ENCODE measurements at regions not wholly inside any gene's neighbourhood (a gene's known extent, or its start where the extent isn't known, plus 50 kb on each side); places are given as distances from the start of the nearest gene placed in this dataset.
"Not testable (repeated sequence)": the region's sequence is repeated elsewhere in the genome, so short reads cannot be mapped to it uniquely, and the experiment has no call there.

DNA sequence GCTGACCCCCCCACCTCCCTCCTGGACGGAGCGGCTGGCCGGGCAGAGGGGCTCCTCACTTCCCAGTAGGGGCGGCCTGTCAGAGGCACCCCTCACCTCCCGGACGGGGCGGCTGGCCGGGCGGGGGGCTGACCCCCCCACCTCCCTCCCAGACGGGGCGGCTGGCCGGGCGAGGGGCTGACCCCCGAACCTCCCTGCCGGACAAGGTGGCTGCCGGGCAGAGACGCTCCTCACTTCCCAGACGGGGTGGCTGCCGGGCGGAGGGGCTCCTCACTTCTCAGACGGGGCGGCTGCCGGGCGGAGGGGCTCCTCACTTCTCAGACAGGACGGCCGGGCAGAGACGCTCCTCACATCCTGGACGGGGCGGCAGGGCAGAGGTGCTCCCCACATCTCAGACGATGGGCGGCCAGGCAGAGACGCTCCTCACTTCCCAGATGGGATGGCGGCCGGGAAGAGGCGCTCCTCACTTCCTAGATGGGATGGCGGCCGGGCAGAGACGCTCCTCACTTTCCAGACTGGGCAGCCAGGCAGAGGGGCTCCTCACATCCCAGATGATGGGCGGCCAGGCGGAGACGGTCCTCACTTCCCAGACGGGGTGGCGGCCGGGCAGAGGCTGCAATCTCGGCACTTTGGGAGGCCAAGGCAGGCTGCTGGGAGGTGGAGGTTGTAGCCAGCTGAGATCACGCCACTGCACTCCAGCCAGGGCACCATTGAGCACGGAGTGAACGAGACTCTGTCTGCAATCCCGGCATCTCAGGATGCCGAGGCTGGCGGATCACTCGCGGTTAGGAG, 66.2 kb upstream of the PAPPA2 start:
- not testable (repeated sequence) for DNase-seq

DNA sequence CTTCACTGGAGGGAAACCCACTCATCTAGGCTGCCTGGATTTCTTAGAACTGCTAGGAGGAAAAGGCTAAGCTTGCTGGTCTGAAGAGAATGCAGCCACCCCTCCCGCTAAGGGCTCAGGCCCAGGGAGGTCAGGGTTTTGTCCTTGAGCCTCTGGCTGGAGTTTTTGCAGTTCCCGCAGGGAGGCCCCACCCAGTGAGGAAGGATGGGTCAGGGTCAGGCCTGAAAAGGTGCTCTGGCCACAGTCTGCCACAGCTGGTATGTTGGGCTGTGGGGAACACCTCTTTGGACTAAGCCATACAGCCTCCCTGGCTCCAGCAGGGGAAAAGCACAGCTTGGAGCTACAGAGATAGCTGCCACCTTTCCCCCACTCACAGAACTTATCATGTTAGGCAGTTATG, 71.4 kb upstream of the PAPPA2 start:
- no peak for DNase-seq

DNA sequence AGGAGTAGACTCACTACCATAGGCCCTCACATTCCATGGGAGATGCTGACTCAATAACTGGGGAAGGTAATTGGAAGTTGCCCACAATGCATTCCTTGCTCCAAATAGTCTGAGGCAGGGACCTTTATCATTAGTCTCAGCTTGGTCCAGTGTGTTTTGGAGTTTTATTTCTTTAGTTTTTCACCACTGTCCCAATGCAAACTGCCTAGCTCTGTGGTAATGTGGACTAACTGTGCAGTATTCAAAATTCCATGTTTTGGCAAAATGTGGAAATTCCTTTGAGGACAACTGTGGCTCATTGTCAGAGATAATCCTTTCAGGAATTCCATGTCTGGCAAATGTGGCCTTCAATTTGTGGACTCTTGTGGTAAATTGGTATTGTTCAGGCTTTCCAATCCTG, 78.1 kb upstream of the PAPPA2 start:
- no peak for DNase-seq

DNA sequence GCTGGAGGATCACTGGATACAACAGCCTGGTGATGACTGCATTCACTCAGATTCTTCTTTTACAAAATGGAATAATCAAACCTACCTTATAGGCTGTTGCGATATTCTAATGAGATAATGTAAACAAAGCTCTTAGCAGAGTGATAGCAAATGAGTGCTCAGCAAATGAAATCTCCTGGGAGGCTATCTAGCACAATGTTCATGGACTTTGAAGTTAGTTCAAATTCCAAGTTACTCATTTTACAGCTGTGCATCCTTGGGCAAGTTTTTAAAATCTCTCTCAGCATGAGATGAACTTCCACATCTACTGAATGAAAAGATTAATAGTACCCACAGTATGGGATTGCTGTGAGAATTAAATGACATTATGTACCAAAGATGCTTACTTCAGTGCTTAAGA, 80.8 kb upstream of the PAPPA2 start:
- no peak for DNase-seq

DNA sequence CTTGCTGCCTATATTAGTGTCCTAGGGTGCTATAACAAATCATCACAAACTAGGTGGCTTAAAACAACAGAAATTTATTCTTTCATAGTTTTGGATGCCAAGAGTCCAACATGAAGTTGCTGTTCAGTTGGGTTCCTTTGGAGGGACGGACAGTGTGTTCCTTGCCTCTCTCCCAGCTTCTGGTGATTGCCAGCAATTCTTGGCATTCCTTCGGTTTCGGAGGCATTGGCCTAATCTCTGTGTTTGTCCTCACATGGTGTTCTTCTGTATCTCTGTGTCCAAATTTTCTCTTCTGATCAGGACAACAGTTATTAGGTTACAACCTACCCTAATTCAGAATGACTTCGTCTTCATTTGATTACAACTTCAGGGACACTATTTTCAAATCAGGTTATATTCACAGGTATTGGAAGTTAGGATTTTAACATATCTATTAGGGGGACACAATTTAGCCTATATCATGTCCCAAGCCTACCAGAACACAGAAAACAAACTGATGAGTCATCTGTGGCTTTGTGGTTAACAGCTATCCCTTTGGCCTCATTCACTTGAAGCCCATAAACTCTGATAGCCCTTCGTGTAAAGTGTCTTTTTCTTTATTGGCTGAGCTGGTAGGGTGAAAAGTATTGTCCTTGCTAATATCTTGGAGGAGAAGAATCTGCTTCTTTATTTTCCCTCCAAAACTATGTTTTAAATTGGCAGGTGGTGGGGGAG, 83.2 kb upstream of the PAPPA2 start:
- DNase-seq = no peak

DNA sequence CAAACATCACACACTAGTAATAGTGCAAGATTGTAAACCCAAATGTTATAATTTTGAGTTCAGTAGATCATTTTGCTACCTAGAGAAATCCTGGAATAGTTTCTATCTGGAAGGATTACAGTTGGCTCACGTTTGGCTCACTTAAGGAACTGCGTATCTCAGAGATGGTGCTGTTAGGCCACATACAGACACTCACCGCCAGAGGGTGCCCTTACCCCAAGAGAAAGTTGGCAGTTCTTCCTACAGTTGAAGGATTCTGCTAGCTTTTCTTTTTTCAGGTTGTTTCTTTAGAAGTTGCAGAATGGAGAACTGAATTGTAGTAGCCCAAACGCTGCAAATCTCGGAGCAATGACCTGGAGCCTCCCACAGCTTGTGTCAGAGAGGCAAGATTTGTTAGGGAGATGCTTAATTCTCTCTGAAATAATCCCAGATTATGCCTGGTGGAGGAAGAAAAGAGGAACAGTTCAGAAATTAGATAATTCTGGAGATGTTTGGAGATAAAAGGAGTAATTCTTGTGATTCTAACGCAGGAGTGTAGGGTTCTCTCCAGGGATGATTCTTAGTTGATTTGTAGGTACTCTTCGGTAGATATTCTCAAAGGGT, 87.9 kb upstream of the PAPPA2 start:
- peak; percentile 81 for DNase-seq

DNA sequence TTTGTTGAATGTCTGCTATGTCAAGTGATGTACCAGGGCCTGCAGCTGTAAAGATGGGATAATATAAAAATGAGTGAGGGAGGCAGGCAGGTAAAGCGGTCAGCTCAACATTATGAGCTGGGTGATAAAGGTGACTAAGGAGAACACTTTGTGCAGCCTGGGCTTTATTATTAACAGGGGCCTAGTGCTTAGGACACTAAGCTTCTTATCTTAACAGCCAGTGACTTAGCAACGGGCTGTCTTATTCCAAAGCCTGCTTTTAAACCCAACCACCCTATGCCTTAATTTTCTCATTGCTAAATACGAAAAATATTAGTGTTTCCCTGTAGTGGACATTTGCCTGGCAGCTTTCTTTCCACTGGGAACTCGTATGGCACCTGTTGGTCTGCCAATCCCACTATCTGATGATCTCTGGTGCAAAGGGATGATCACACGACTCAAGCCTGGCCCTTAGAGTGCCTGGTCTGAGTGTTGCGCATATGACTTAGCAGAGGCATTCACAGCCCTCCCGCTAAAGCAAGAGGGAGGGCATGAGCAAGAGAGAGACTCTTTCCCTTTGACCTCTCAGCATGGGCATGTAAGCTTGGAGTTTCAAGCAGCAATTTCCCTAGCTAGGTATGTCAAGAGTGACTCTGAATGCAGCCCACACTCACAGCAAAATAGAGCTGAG, 98.6 kb upstream of the PAPPA2 start:
- DNase-seq = no peak

DNA sequence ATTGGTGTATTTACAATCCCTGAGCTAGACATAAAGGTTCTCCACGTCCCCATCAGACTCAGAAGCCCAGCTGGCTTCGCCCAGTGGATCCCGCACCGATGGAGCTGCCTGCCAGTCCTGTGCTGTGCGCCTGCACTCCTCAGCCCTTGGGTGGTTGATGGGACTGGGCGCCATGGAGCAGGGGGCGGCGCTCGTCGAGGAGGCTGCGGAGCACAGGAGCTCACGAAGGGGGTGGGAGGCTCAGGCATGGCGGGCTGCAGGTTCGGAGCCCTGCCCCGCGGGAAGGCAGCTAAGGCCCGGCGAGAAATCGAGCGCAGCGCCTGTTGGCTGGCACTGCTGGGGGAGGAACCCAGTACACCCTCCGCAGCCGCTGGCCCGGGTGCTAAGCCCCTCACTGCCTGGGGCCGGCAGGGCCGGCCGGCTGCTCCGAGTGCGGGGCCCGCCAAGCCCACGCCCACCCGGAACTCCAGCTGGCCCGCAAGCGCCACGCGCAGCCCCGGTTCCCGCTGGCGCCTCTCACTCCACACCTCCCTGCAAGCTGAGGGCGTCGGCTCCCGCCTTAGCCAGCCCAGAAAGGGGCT, 113.8 kb upstream of the PAPPA2 start:
- not testable (repeated sequence) for DNase-seq

DNA sequence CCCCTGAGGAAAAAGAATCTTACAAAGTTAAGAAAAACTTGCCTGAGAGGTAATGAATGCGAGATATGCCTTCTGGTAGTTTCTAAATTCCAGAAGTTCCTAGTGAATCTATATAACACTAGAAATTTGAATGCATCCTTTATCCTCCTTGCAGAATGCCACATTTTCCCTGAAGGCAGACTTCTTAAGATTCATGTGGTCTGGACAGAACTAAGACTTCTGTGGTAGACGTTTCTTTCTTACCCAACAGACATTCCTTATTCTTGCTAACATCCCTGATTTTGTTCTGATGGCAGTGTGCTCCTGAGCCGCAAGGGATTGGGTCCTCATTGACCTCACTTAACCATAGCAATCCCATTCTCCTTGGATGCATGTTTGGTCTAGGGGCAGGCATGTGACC, 121.3 kb upstream of the PAPPA2 start:
- no peak for DNase-seq

DNA sequence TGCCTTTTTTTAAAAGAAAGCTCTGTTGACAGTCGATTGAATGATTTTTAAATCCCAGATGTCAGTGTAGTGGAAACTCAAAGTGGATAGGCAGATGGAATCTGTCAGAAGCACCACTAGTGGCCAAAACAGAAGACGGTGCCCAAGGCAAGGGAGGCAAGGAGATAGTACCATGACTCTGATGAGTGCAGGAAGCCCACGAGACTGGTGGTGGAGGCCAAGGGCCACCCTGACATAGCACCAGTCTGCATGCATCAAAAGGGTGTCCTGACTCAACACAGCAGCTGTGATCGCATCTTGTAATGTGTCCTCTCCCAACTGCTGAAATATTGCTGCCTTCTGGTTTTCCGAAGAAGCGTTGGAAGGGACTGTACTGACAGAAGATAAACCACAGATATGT, 124.1 kb upstream of the PAPPA2 start:
- no peak for DNase-seq

DNA sequence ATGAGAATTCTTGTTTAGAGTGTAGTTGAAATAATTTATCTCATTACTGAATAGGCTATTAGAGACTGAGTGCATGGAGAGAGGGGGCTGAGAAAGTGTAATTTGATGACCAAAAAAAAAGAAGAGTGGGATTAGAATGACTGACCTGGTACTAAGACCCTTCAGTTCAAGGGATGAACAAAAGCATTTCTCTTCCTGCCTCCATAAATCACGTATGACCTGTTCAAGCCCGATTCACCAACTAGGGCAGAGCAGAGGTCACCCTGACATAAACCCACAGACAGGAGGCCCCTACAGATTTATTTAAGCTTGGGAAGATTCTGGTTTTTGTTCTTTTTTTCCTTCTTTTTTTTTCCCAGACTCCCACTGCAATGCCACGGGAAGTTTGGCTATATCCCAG, 123.7 kb upstream of the COP1 start:
- no peak for DNase-seq

DNA sequence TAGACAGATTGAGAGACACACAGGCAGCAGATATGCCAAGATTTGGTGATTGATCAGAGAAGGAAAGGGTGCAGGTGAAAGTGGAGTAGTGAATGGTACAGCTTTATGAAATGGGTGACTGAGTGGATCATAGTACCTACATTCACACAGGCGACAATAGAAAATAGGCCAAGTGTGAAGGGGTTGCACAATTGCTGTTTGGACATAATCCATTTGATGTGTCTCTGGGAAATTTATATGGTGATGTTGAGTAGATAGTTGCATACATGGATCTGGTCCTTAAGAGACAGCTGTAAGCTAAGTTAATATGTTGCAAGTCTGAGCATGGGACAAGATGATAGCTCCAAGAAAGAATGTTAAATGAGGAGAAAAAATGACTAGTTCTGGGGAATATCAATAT, 118.6 kb upstream of the COP1 start:
- DNase-seq = no peak

DNA sequence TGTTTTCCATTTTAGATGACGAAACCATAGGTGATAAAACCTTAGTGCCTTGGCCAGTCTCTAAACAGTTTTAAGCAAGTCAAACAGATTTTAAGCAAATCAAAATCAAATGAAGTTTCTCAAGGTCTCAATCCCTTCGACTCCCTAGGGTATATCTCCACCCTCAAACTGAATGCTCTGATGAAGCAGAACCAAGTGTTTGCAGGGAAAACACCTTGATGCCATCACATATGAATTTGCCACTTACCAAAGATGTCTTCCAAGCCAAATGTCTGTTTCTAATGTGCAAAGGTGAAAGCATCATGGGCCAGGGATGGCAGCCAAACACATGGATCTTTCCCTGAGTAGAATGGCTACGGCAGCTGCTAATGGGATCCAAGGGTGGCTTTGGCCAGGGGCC, 116.4 kb upstream of the COP1 start:
- no peak for DNase-seq

DNA sequence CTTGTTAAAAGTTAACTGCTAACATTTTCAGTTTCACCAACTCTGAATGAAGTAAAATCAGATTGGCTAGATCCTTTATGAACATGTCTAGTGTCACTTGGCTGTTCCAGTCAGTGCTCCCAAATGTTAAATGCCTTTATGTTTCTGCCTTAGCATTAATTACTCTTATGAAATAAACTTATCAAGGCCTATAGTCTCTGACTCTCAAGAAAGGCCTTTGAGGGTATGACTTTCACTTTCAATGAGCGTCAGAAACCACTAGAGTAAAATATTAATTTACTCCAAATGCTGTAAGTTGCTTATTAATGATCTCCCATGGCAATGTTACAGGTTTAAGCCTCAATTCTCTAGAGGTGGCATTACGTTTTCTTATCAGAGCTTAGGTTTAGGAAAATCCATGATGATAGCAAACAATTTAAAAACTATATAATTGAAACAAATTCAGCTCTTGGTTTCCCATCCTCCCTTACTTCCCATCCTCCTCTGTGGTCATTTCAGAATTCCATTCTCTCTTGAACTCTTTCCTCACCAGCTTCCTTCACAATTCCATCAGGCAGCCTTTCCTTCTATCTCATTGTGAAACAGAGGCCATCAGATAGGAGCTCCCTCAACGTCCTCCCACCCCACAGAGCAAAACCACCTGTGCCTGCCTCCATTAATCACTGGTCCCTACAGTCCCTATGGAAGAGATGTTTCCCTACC, 108.6 kb upstream of the COP1 start:
- DNase-seq = no peak

DNA sequence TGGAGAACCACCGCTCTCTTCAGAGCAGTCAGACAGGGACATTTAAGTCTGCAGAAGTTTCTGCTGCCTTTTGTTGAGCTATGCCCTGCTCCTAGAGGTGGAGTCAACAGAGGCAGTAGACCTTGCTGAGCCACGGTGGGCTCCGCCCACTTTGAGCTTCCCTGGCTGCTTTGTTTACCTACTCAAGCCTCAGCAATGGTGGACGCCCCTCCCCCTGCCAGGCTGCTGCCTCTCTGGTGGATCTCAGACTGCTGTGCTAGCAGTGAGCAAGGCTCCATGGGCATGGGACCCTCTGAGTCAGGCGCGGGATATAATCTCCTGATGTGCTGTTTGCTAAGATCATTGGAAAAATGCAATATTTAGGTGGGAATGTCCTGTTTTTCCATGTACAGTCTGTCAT, 89.5 kb upstream of the COP1 start:
- DNase-seq = not testable (repeated sequence)

DNA sequence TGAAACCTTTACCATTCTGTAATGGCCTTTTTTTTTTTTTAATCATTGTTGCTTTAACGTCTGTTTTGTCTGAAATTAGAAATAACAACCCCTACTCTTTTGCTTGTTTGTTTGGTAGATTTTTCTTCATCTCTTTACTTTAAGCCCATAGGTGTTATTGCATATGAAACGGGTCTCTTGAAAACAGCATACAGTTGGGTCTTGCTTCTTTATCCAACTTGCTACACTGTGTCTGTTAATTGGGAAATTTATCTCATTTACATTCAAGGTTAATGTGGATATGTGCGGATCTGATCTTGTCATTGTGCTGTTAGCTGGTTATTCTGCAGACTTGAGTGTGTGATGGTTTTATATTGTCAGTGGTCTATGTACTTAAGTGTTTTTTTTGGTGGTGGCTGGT, 78.9 kb upstream of the COP1 start:
- no peak for DNase-seq

DNA sequence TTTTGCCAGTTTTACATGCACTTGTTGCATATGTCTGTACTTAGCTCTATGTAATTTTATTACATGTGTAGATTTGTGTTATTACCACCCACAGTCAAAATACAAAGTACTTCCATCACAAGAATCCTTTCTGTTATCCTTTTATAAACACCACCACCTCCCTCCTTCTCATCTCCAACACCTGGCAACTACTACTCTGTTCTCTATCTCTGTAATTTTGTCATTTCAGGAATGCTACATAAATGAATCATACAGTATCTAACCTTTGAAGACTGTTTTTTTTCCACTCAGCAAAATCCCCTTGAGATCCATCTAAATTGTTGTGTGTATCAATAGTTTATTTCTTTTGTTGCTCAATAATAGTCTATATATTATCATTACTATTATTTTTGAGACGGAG, 64.5 kb upstream of the COP1 start:
- no peak for DNase-seq
